H9 (cell line): ENCODE measurements at regions not wholly inside any gene's neighbourhood (a gene's known extent, or its start where the extent isn't known, plus 50 kb on each side); places are given as distances from the start of the nearest gene placed in this dataset.

ENCODE experiments used
- DNase-seq: peaks from one replicate; pipeline ENCODE4 v3.0.0-alpha.2; 2017
- H2AFZ ChIP-seq: one replicate; pipeline ENCODE4 v1.6.1; 2013; ENCODE audit warnings: mild to moderate bottlenecking, low read length, control low read depth, moderate library complexity
- H2AK5ac ChIP-seq: 2 replicates; pipeline ENCODE4 v1.6.1; 2013; ENCODE audit warnings: low read length, control low read depth, mixed read lengths; ENCODE audit not compliant: insufficient read length
- H2BK120ac ChIP-seq: one replicate; pipeline ENCODE4 v1.6.1; 2013; ENCODE audit warnings: low read depth, mild to moderate bottlenecking, low read length, control low read depth, inconsistent platforms; ENCODE audit not compliant: poor library complexity, severe bottlenecking
- H2BK12ac ChIP-seq: 2 replicates; pipeline ENCODE4 v1.6.1; 2013; ENCODE audit warnings: low read length, control low read depth, mixed read lengths, low read depth; ENCODE audit not compliant: insufficient read length
- H2BK15ac ChIP-seq: 2 replicates; pipeline ENCODE4 v1.6.1; 2013; ENCODE audit warnings: low read depth, low read length, control low read depth
- H2BK20ac ChIP-seq: one replicate; pipeline ENCODE4 v1.6.1; 2013; ENCODE audit warnings: low read depth, mild to moderate bottlenecking, low read length, control low read depth, inconsistent platforms; ENCODE audit not compliant: poor library complexity, severe bottlenecking
- H2BK5ac ChIP-seq: 2 replicates; pipeline ENCODE4 v1.6.1; 2013; ENCODE audit warnings: low read length, control low read depth, mixed read lengths; ENCODE audit not compliant: insufficient read length
- H3K14ac ChIP-seq: 2 replicates; pipeline ENCODE4 v1.6.1; 2013; ENCODE audit warnings: low read length, control low read depth; ENCODE audit not compliant: insufficient read depth
- H3K18ac ChIP-seq: 2 replicates; pipeline ENCODE4 v1.6.1; 2013; ENCODE audit warnings: low read depth, mild to moderate bottlenecking, mixed read lengths, low read length, control low read depth; ENCODE audit not compliant: insufficient read length
- H3K23ac ChIP-seq: 2 replicates; pipeline ENCODE4 v1.6.1; 2013; ENCODE audit warnings: low read length, control low read depth, mixed read lengths, low read depth; ENCODE audit not compliant: insufficient read length
- H3K23me2 ChIP-seq: 2 replicates; pipeline ENCODE4 v1.6.1; 2013; ENCODE audit warnings: low read depth, mild to moderate bottlenecking, mixed read lengths, low read length, control low read depth; ENCODE audit not compliant: insufficient read length, poor library complexity, severe bottlenecking
- H3K27ac ChIP-seq: 2 replicates; pipeline ENCODE4 v1.5.1; 2013; ENCODE audit warnings: low read length, control low read depth, mixed read lengths, low read depth; ENCODE audit not compliant: insufficient read length
- H3K27me3 ChIP-seq: 2 replicates; pipeline ENCODE4 v1.6.1; 2013; ENCODE audit warnings: low read length, control low read depth, inconsistent platforms; ENCODE audit not compliant: insufficient read depth
- H3K4ac ChIP-seq: 2 replicates; pipeline ENCODE4 v1.6.1; 2013; ENCODE audit warnings: low read depth, mild to moderate bottlenecking, control low read depth, inconsistent platforms, low read length, moderate library complexity
- H3K4me1 ChIP-seq: 2 replicates; pipeline ENCODE4 v1.6.1; 2013; ENCODE audit warnings: low read length, control low read depth, inconsistent platforms; ENCODE audit not compliant: insufficient read depth
- H3K4me2 ChIP-seq: 2 replicates; pipeline ENCODE4 v1.6.1; 2013; ENCODE audit warnings: low read length, control low read depth, mixed read lengths; ENCODE audit not compliant: insufficient read length, insufficient read depth
- H3K56ac ChIP-seq: 2 replicates; pipeline ENCODE4 v1.6.1; 2013; ENCODE audit warnings: low read depth, mild to moderate bottlenecking, mixed read lengths, low read length, control low read depth; ENCODE audit not compliant: insufficient read length
- H3K79me1 ChIP-seq: 2 replicates; pipeline ENCODE4 v1.6.1; 2013; ENCODE audit warnings: low read depth, mild to moderate bottlenecking, moderate library complexity, low read length, control low read depth, inconsistent platforms; ENCODE audit not compliant: insufficient read depth, poor library complexity, severe bottlenecking
- H3K79me2 ChIP-seq: 2 replicates; pipeline ENCODE4 v1.6.1; 2013; ENCODE audit warnings: low read length, control low read depth, inconsistent platforms; ENCODE audit not compliant: insufficient read depth
- H3K9ac ChIP-seq: 2 replicates; pipeline ENCODE4 v1.6.1; 2013; ENCODE audit warnings: low read length, control low read depth, mixed read lengths; ENCODE audit not compliant: insufficient read length; ENCODE audit errors: extremely low read depth
- H3K9me3 ChIP-seq: one replicate; pipeline ENCODE4 v1.6.1; 2013; ENCODE audit warnings: low read depth, low read length, inconsistent platforms; ENCODE audit not compliant: control insufficient read depth
- H3T11ph ChIP-seq: one replicate; pipeline ENCODE4 v1.6.1; 2013; ENCODE audit warnings: mild to moderate bottlenecking, low read length, control low read depth, inconsistent platforms
- H4K20me1 ChIP-seq: one replicate; pipeline ENCODE4 v1.6.1; 2013; ENCODE audit not compliant: control insufficient read depth, insufficient read length, insufficient read depth
- H4K5ac ChIP-seq: 2 replicates; pipeline ENCODE4 v1.6.1; 2013; ENCODE audit warnings: low read depth, mild to moderate bottlenecking, mixed read lengths, low read length, control low read depth; ENCODE audit not compliant: insufficient read length
- H4K8ac ChIP-seq: replicated peaks from 2 replicates; pipeline ENCODE4 v1.6.1; 2013; ENCODE audit warnings: low read length, control low read depth, mixed read lengths, low read depth; ENCODE audit not compliant: insufficient read length
- H4K91ac ChIP-seq: 2 replicates; pipeline ENCODE4 v1.6.1; 2013; ENCODE audit warnings: low read depth, mild to moderate bottlenecking, moderate library complexity, mixed read lengths, low read length, control low read depth; ENCODE audit not compliant: insufficient read length
- H3K27ac Mint-ChIP-seq, 3 experiments: 2 replicates in 2 of 3; 3 replicates in 1 of 3; pipeline ENCODE4 v1.8.0; 2020 to 2021; ENCODE audit warnings: mixed read lengths in 3 of 3, mild to moderate bottlenecking in 1 of 3, moderate library complexity in 1 of 3
- H3K27me3 Mint-ChIP-seq: 2 replicates; pipeline ENCODE4 v1.8.0; 2021; ENCODE audit warnings: low read depth, mild to moderate bottlenecking, moderate library complexity, mixed read lengths
- H3K36me3 Mint-ChIP-seq, 3 experiments: 2 replicates in 2 of 3; 3 replicates in 1 of 3; pipeline ENCODE4 v1.8.0; 2020 to 2021; ENCODE audit warnings: low read depth in 3 of 3, mixed read lengths in 3 of 3; ENCODE audit not compliant: insufficient read depth in 1 of 3
- H3K4me1 Mint-ChIP-seq, 2 experiments: 2 replicates each; pipeline ENCODE4 v1.8.0; 2020; ENCODE audit warnings: mixed read lengths in 2 of 2
- H3K4me3 Mint-ChIP-seq, 2 experiments: 2 replicates in 1 of 2; 3 replicates in 1 of 2; pipeline ENCODE4 v1.8.0; 2020 to 2021; ENCODE audit warnings: mild to moderate bottlenecking in 2 of 2, mixed read lengths in 2 of 2, moderate library complexity in 1 of 2
- H3K9me3 Mint-ChIP-seq, 2 experiments: 2 replicates in 1 of 2; 3 replicates in 1 of 2; pipeline ENCODE4 v1.8.0; 2020; ENCODE audit warnings: mild to moderate bottlenecking in 2 of 2, mixed read lengths in 2 of 2, moderate library complexity in 1 of 2
- WGBS: extraction: QIAGEN DNeasy Blood & Tissue Kit; methylation state at CpG from one replicate; pipeline ENCODE4 v1.1.7; 2013; ENCODE audit warnings: missing lambda C conversion rate, low lambda C conversion rate, mixed read lengths; ENCODE audit not compliant: insufficient read length; ENCODE audit errors: extremely low coverage; 5-methylcytosine and 5-hydroxymethylcytosine counted together
- TF ChIP-seq, protein P1 (sequence below): fragments of 200-600 bp; sonication (generic); conservative IDR thresholded peaks from 3 replicates; pipeline ENCODE4 v1.8.0; 2021; ENCODE audit warnings: antibody characterized with exemption, mild to moderate bottlenecking

DNA sequence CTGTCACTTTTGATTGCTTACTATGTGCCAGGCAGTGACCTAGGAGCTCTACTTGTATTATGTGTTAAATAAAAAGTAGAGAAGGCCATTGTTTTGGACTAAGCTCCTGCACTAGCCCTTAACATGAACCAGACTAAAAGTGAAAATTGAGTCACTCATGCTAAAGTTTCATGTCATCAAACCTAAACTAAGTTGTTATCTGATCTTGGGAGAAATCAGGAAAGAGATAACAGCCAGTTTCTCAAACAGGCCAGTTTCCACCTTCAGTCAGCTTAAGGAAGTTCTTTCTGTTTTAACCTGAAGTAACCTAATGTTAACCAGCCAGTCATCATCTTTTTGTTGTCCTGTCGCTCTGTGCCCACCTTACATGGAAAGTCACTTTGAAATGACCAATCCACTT lies 102.1 kb upstream of the MARK1 start:
- H3K36me3 Mint-ChIP-seq: no peaks in the 10 kb centered on the region
- no peak overlapping the region for H3K27ac Mint-ChIP-seq
- Histone ChIP-seq H4K20me1 (no peaks in the 10 kb centered on the region), H3K56ac (no peak overlapping the region), H3K79me2 (no peaks in the 10 kb centered on the region), H2AK5ac (no peak overlapping the region), H2BK120ac (no peak overlapping the region), H4K8ac (no peak overlapping the region), H3K23me2 (no peaks in the 10 kb centered on the region), H3K14ac (no peak overlapping the region), H3K4me1 (peaks cover 5% of the 10 kb centered on the region; the same call in 1 of the 2 replicates), H4K91ac (no peak overlapping the region), H4K5ac (no peak overlapping the region), H2BK5ac (no peak overlapping the region), H3T11ph (no peak overlapping the region), H3K4me2 (no peak overlapping the region), H3K9ac (no peak overlapping the region), H3K4ac (no peak overlapping the region), H2BK20ac (no peak overlapping the region), H2BK15ac (no peak overlapping the region), H3K9me3 (no peaks in the 10 kb centered on the region), H3K79me1 (no peaks in the 10 kb centered on the region), H2AFZ (no peak overlapping the region), H3K23ac (no peak overlapping the region), H3K18ac (no peak overlapping the region), H2BK12ac (no peak overlapping the region), H3K27me3 (no peaks in the 10 kb centered on the region), H3K27ac (no peak overlapping the region)
- DNase-seq: no peak
- H3K9me3 Mint-ChIP-seq: no peaks in the 10 kb centered on the region
- TF ChIP-seq, protein P1, sequence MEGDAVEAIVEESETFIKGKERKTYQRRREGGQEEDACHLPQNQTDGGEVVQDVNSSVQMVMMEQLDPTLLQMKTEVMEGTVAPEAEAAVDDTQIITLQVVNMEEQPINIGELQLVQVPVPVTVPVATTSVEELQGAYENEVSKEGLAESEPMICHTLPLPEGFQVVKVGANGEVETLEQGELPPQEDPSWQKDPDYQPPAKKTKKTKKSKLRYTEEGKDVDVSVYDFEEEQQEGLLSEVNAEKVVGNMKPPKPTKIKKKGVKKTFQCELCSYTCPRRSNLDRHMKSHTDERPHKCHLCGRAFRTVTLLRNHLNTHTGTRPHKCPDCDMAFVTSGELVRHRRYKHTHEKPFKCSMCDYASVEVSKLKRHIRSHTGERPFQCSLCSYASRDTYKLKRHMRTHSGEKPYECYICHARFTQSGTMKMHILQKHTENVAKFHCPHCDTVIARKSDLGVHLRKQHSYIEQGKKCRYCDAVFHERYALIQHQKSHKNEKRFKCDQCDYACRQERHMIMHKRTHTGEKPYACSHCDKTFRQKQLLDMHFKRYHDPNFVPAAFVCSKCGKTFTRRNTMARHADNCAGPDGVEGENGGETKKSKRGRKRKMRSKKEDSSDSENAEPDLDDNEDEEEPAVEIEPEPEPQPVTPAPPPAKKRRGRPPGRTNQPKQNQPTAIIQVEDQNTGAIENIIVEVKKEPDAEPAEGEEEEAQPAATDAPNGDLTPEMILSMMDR: no peak
- no peaks in the 10 kb centered on the region for H3K27me3 Mint-ChIP-seq
- WGBS: no CpG with 5 or more reads among the region's 1 CpG
- H3K4me1 Mint-ChIP-seq: peaks cover 14 to 16% of the 10 kb centered on the region in 2 experiments
- H3K4me3 Mint-ChIP-seq: no peak overlapping the region
